Lung microvascular endothelial cell (primary cell): ENCODE measurements at regions not wholly inside any gene's neighbourhood (a gene's known extent, or its start where the extent isn't known, plus 50 kb on each side); places are given as distances from the start of the nearest gene placed in this dataset.
"Not testable (repeated sequence)": the region's sequence is repeated elsewhere in the genome, so short reads cannot be mapped to it uniquely, and the experiment has no call there.

ENCODE experiments used
- DNase-seq, 2 donors: peaks; one replicate each; pipeline versions ENCODE4 v3.0.0 to v3.0.0-alpha.2; 2010; ENCODE audit warnings: low read depth in 2 of 2

- DNase-seq: no peak
Observed at GRCh38 chr14:43175896-43176295, 1331.2 kb downstream of the FSCB start.

GRCh38 chr14:43172899-43173548 lies 1334.1 kb downstream of the FSCB start:
- no peak for DNase-seq

GRCh38 chr14:43169722-43170121 lies 1337.4 kb downstream of the FSCB start:
- DNase-seq: no peak

- DNase-seq: no peak
Observed at GRCh38 chr14:43168371-43168925, 1338.6 kb downstream of the FSCB start.

- DNase-seq: no peak
Observed at GRCh38 chr14:43166163-43166562, 1340.9 kb downstream of the FSCB start.

GRCh38 chr14:43165651-43166050 lies 1341.4 kb downstream of the FSCB start:
- no peak for DNase-seq

GRCh38 chr14:43161477-43161876 lies 1345.6 kb downstream of the FSCB start:
- DNase-seq: no peak

- no peak for DNase-seq
Observed at GRCh38 chr14:43157661-43158060, 1349.4 kb downstream of the FSCB start.

GRCh38 chr14:43155924-43156323 lies 1351.2 kb downstream of the FSCB start:
- no peak for DNase-seq

GRCh38 chr14:43155258-43155657 lies 1351.8 kb downstream of the FSCB start:
- no peak for DNase-seq

- DNase-seq: no peak
Observed at GRCh38 chr14:43147485-43147884, 1359.6 kb downstream of the FSCB start.

- DNase-seq: no peak
Observed at GRCh38 chr14:43145361-43145760, 1361.7 kb downstream of the FSCB start.

- DNase-seq: no peak
Observed at GRCh38 chr14:43143106-43143505, 1364.0 kb downstream of the FSCB start.

- no peak for DNase-seq
Observed at GRCh38 chr14:43141636-43142191, 1365.4 kb downstream of the FSCB start.

GRCh38 chr14:43140453-43140852 lies 1366.6 kb downstream of the FSCB start:
- DNase-seq: no peak

GRCh38 chr14:43135877-43136411 lies 1371.1 kb downstream of the FSCB start:
- no peak for DNase-seq

GRCh38 chr14:43132441-43132840 lies 1374.6 kb downstream of the FSCB start:
- no peak for DNase-seq

GRCh38 chr14:43128429-43128828 lies 1378.7 kb downstream of the FSCB start:
- DNase-seq: not testable (repeated sequence)

GRCh38 chr14:43127874-43128273 lies 1379.2 kb downstream of the FSCB start:
- not testable (repeated sequence) for DNase-seq

GRCh38 chr14:43123544-43123943 lies 1383.5 kb downstream of the FSCB start:
- no peak for DNase-seq

- no peak for DNase-seq
Observed at GRCh38 chr14:43119672-43120071, 1387.4 kb downstream of the FSCB start.

- DNase-seq: no peak
Observed at GRCh38 chr14:43116341-43116740, 1390.7 kb downstream of the FSCB start.

GRCh38 chr14:43105305-43105704 lies 1401.8 kb downstream of the FSCB start:
- no peak for DNase-seq
